Non-pigmented ciliary epithelial cell (primary cell): ENCODE measurements at regions not wholly inside any gene's neighbourhood (a gene's known extent, or its start where the extent isn't known, plus 50 kb on each side); places are given as distances from the start of the nearest gene placed in this dataset.

Experiments used
- DNase-seq: peaks from one replicate; pipeline ENCODE4 v3.0.0-alpha.2; 2010; ENCODE audit warnings: low read depth

DNA sequence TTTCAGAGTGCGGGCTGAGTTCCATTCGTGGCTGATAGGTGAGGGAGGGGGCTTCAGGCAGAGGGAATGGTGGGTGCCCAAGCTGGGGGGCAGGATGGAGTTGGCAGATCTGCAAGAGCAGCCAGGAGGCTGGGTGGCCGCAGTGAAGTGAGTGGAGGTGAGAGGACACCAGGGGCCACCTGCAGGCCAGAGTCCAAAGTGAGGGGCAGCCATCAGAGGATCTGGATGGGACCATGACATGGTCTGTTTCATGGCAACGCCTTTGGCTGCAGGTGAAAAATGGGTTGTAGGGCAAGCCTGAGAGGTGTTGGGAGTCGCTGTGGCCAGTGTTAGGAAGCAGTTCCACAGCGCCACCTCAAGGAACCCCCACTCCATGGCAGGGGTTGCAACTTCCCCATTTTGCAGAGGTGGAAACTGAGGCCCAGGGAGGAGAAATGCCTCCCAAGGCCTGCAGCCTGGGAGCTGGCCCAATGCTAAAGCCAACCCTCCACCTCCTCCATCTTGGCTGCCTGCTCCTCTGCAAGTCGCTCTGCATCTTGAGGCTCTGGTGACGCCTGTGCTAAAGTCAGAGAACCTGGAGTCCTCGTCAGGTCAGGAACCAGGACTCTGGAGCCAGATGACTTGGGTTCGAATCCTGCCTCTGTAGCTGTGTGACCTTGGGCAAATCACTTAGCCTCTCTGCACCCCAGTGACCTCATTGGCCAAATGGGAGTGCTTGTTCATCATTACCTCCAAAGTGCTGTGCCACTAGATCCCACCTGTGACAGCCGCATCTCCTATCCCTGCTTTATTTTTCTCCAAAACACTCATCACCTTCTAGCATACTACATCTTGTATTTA is 153.8 kb downstream of the CEBPB start:
- DNase-seq, result no peak

DNA sequence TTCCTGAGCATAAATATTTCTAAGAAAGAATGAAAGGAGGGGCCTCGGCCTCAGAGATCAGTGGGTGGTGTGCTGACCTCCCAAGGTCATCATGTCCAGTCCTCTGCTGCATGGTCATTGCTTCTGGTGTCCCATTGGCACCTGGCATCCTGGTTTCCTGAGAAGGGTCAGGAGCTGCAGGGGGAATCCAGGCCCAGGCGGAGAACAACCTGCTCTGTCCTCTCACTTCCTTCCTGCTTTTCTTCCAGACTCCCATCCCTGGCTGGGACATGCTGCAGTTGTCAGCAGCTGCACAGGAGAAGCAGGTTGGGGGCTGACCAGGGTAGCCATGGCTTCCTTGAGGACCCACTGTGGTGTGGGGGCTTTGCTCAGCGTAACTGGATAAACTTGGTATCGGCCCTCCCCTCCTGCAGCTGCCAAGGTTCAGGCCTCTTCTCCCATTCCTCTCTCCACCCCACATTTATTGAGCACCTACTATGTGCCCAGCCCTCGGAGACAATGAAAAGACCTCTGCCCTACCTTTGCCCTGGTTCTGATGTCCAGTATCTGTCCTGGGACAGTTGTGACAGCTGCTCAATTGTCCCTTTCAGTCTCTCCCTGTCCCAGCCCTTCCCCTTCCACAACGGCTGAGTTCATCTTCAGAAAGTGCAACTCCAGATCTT is 155.2 kb downstream of the CEBPB start:
- DNase-seq, result no peak

DNA sequence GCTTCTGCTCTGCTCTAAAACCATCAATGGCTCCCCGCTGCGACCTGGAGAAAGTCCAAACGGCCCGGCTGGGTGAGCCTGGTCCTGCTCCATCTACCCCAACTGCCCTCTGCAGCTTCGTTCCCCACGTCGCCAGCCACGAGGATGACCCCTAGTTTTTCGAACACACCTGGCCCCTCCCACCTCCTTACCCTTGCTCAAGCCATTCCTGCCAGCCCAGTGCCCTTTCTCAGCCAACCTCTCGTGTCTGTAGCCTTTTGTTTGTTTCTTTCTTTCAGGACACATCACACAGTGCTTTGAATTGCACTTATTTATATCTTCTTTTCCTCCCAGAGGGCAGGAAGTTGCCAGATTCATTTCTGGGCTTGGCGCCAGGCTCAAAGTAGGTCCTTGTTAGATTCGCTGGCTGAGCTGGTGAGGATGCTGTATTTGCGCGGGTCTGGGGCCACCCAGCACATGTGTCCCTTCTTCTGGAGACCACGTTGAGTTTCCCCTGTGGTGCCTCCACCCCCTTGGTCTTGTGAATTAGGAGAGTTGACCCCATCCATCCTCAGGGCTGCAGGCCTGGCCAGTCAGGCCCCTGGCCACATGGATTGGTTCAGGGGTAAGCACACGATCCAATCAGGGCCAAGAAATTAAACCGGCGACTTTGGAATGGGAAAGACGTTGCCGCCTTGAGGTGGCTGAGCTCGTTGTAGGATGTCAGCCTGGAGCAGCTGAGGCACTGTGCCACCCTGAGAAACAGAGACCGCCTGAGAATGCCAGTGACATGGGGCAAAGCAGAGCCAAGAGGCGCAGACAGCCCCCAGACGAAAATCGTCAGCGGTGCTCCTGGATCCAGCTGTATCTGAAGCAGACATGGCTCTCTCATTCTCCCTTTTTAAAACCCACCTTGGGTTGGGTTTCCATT is 156.0 kb downstream of the CEBPB start:
- no peak for DNase-seq

DNA sequence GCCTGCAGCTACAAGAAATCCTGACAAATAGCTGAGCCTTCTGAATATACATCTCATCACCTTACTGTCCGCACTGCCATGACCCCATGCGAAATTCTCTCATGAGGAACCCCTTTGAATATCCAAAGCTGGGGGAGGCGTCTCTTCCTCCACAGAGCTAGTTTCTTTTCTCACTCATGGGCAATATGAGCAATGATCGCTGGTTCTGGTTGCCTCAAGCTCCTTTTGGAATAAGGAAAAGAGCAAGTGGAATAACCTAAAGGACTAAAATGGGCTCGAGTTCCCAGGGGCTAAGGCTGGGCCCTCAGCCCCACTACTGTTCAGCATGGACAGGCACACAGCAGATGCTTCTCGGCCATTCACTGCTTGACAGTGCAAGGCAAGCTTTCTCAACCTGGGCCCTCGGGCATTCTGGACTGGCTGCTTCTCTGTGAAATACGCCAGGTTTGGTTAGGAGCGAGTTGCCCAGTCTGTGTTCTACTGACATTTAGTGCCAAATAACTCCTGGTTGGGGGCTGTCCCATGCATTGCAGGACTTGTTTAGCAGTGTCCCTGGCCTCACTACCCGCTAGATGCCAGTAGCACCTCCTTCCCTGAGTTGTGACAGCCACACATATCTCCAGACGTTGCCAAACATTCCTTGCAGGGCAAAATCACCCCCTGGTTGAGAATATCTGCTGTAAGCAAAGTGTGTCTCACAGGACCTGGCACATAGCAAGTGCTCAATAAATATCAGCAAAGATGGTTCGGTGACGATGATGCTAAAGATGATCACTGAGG is 156.8 kb downstream of the CEBPB start:
- no peak for DNase-seq

DNA sequence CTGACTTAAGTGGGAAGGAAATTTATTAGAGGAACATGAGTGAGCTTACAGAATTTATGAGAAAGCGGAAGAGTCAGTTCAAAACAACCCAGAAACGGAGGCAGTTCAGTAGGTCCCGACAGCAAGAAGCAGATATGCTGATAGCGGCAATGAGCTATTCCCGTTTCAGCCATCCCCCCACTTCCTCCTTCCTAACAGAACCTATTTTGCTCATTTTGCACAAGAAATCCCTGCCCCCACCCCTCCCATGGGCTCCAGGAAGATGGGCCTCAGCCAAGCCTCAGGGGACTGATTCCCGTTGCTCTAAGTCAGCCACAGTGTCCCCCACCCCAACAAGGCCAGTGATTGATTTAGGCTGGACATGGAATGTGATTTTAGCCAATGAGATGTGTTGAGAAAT is 157.5 kb downstream of the CEBPB start:
- DNase-seq, result no peak

DNA sequence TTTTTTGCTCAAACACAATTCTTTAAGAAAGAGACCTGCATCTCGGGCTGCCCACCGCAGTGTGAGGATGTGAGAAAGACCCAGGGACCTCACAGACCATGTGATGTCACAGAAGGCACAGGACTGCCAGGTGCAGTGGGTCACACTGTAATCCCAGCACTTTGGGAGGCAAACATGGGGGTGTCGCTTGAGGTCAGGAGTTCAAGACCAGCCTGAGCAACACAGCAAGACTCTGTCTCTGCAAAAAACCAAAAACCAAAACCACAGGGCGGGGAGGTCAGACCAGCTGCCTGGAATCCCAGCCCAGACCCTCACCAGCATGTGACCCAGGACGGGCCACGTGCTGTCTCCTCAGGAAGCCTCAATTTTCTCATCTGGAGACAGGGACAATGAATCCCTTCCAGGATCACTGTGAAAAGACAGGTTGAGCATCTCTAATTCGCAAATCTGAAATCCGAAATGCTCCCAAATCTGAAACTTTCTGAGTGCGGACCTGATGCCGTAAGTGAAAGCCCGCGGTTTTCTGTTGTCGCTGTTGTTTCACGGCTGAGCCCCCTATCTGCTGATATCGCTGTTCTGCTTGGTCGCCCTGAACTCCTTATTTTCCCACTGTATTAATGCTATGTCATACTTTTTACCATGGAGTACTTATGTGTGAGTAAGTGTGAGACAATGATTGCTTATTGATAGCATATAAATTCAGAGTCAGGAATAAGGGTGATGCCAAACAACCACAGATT is 159.5 kb upstream of the PTPN1 start:
- no peak for DNase-seq

DNA sequence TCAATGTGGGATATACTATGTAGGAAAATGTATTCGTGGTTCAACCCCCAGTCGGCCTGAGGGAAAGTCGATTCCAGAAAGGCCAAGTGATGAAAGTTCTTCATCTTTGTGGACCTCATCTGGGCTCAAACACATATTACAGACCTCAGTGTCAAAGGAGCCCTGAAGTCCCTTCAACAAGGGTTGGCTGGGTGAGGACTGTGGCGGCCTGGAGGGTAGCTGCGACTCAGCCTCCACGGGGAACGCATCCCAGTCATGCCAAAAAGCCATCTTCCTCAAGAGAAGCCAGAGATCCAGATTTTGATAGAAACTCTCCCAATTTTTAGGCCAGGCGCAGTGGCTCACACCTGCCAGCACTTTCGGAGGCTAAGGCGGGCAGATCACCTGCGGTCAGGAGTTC is 158.6 kb upstream of the PTPN1 start:
- no peak for DNase-seq

DNA sequence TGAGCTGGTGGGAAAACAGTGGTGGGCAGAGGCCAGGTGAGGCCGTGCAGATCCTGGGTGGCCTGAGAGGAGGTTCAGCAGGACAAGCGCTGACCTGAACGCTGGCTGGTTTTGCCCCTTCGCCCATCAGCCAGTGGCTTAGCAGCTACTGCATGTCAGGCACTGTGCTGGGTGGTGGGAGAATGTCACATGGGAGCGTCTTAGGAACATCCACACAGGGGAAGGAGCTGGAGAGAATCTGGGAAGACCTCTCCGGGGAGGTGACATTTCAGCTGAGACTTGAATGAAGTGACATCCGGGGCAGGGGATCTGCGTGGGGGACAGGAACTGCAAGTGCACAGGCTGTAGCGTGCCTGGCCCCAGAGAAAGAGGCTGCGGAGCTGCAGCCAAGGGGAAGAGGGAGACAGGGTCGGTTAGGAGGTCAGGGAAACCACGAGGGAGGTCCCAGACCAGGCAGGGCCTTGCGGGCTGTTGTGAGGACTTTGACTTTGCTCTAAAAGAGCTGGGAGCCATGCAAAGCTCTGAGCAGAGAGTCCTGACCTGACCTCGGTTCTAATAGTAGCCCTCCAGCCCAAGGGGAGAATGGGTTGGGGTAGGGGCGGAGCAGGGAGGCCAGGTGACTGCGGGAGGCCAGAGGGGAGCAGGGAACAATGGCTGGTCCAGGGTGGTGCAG is 156.8 kb upstream of the PTPN1 start:
- DNase-seq, result no peak

DNA sequence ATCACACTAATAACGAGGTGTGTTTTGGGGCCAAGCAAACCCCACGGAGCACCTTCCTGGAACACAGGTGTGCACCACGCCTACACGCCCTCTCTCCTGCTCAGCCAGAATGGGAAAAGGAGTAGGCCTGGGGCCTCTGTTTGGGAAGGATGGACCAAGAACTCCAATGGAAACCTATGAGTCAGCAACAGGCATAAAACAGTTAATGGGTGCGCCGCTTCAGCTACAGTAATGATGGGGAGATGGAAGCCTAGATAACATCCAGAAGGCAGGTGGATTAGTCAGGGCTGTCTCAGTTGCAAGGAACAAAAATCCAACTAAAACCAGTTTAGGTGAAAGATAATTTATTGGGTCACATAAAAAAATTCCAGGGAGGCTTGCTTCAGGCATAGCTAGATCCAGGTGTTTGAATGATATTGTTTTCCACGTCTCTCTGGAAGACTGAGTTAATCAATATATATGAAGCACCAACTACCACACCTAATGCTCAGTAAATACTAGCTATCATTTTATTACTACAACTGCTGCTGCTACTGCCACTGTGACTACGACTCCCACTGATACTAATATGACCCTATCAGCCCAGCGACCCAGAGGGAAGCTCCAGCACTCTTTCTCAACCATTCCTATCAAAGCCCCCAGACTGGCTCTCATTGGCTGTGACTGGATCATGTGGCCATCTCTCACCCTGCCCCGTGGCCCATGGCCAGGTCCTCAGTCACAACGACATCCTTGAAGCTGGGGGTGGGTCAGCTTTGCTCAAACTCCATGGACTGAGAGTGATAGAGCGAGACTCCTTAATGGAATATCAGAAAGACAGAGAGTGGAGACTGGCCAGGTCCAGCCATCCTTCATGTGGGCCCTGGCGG is 155.2 kb upstream of the PTPN1 start:
- DNase-seq, result no peak

DNA sequence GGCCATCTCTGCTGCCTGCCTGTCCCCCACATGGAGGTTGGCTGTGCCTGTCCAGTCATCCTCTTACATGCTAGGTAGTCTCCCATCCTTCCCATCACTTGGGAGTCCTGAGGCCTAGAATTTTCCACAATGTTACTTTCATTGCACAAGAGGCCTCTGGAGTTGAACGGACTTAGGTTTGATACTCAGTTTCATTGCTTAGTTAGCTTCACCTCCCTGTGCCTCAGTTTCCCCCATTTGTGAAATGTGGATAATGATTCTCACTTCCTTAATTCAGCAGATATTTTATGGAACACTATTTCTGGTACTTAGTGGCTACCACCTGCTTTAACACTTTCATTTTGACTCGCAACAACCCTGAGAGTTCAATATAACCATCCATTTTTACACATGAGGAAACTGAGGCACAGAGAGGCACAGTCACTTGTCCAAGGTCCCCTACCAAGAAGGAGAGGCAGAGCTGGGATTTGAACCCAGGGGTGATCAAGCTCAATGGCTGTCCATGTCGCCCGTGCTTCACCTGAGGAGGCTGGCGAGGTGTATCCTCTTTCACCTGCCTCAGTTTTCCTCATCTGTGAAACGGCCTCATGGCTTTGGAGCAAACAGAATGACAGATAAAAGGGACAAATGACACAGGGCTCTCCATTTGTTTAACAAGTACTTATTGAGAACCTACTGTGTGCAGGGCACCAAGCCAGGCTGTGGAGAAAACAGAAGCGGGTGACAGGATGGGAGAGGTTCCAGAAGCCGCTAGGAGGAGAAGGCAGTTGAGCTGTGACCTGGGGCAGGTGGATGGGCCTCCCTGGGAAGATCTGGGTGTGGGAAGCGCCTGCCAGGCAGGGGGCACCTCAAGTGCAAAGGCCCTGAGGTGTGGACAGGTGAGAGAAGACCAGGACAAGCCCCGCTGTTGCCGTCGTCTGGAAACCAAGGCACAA is 154.3 kb upstream of the PTPN1 start:
- DNase-seq, result no peak

DNA sequence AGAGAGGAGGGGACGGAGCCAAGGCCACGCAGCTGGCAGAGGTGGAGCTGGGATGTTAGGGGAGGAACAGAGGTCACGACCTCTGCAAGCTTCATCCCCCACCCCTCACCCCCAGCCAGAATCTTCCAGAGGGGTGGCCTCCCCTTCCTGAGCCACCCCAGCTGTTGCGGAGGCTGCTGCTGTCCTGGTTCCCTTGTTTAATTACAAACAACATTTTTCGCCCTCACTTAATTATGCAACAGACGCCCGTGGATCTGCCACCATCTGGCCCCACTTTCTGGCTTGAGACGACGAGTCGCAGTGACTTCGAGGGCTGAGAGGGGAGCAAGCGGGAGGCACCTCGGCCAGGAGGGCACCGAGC is 153.7 kb upstream of the PTPN1 start:
- no peak for DNase-seq

DNA sequence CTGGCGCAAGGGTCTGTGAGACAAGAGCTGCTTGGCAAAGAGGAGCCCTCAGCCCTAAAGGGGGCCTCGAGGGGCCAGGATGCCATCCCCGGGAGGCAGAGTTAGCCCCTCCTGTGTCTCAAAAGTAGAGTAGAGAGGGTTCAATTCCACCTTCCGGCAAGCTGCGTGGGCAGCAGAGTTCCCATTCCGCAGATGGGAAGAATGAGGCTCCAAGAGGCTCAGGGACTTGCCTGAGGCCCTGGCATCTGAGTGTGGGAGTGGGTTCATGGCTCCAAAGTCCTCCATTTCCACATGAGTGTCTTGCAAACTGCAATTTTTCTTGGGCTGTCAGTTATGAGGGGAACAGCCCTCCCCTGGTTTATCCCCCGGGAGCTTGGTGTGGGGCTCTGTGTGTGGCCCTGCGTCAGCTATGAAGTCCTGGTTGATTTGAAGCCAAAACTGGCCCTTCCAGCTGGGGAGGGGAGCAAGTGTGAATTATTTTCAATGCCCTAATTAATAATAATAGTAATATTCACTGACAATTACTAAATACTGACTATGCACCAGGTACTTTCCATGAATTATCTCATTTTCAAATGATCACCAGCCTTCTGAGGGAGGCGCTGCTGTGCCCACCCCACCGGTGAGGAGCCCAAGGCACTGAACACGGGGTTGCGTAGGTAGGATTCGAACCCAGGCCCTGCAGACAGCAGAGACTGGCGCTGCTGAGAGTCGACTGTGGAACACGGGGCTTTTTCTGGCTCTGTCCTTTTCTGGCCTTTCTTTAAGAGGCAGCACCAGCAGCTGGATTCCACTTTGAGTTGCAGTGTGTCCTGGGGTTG is 153.0 kb upstream of the PTPN1 start:
- no peak for DNase-seq

DNA sequence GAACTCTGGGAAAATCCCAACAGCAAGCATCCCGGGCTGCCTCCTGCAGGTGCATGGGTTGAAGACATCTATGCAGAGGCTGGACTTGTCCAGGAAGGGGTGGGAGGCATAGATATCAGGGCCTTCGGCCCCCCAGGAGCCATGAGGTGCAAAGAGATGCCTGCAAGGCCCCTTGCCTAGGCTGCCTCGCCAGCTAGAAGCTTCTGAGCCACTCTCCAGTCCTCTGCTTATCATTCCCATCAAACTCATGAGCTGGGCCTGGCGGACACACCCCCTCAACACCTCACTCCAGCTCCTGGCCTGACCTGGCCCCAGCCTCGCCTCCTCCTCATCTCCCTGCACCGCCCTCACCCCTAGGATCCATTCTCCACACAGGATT is 152.4 kb upstream of the PTPN1 start:
- DNase-seq, result no peak

DNA sequence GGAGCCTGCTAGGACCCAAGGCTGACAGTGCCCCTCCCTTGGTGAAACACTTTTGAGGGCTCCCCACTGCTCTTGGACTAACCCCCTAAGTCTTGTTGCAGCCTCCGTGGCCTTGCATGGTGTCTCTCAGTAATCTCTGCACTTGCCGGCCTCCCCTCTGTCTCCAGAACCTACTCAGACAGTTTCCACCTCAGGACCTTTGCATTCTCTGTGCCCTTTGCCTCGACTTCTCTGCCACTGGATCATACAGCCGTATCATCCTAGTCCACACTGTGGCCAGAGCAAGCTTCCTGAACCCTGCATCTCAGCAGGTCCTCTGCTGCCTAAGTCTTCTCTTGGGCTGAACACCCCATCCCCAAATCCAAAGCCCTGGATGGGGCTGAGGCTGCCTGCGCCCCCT is 152.0 kb upstream of the PTPN1 start:
- no peak for DNase-seq

DNA sequence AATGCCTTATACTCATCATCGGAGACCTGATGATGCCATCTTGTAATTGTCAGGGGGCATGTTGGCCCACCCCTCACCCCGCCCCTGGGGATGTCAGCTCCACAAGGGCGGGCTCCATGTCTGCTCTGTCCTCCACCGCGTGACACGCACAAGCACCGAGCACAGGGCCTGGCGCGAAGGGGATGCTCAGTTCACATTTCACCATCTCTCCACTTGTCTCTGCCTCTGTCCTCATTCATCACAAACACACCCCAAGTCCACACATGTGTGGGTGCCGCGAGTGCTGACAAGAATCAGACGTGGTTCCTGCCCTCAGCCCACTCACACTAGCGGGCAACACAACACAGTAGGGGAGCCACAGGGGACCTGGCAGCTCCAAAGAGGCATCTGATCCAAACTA is 151.2 kb upstream of the PTPN1 start:
- no peak for DNase-seq

DNA sequence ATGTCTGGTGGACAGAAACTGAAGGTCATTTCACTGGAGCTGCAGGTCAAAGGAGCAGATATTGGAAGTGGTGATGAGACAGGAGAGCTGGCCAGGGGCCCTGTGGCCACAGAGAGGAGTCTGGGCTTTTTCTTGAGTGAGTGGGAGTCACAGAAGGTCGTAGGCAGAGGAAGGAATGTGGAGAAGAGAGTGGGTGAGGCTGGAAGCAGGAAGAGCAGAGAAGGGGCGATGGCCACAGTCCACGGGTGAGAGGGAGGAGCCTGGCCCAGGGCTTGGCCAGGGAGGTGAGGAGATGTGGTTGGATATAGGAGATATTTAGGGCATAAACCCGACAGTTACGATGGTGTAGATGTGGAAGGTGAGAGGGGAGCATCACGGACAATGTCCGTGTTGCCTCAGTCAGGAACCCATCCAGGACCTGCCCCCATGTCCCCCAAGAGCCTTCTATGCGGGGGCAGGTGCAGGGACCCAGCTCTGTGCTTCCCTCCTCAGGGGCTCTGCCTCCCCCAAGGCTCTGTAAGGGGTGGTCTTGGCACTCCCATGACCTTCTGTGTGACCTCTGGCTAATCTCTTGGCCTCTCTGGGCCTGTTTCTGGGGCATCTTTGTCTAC is 150.5 kb upstream of the PTPN1 start:
- DNase-seq, result no peak

DNA sequence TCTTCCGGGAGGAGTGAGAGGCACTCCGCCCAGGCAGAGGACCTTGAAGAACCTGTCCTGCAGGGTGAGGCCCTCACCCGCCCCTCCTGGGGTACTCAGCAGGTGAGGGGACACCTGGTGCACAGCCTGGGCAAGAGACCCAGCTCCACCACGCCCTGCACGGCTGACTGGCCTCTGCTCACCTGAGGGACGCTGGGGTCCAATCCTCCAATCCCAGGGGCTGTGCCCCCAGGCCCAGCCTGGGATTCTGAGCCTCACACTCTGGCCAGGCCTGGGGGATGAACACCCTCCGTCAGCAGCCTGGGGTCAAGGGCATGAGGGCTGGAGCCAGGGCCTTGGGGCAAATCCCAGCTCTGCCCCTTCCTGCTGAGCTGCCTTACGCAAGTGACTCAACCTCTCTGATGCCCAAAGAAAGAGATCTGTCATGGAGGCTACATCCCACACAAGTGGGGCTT is 149.9 kb upstream of the PTPN1 start:
- DNase-seq, result no peak
